ENCODE measurements at regions not wholly inside any gene's neighbourhood (a gene's known extent, or its start where the extent isn't known, plus 50 kb on each side); places are given as distances from the start of the nearest gene placed in this dataset.

GRCh38 chr3:112736386-112736785, 95.4 kb upstream of the CCDC80 start:
- H3K27ac ChIP-seq: no peak overlapping the region
- intact Hi-C loops (cut with DNase I): loop anchor here (5.0 to 10.0 kb wide), 2 partner anchors 238 to 241 kb away; partner anchors contain the start of gene CD200R1 (in 2 of the 2)
- no peaks in the 10 kb centered on the region for H3K4me1 ChIP-seq (replicated peaks in 1 of 2)
- no peak for TF ChIP-seq POLR2A (IDR thresholded peaks at IDR 0.05)
- no peak for TF ChIP-seq CTCF (IDR thresholded peaks at IDR 0.05)
- 67 to 84% (median 80%) methylated on average over 5 of the region's 5 CpGs for WGBS, 4 donors
- no peak for DNase-seq
- no peak overlapping the region for H3K4me3 ChIP-seq
- no peaks in the 10 kb centered on the region for H3K9me3 ChIP-seq (replicated peaks in 1 of 3)
- no peaks in the 10 kb centered on the region for H3K36me3 ChIP-seq (replicated peaks in 1 of 2)
- H3K27me3 ChIP-seq: no peaks in the 10 kb centered on the region

GRCh38 chr3:112735926-112736325, 95.0 kb upstream of the CCDC80 start:
- Histone ChIP-seq H3K27me3 (no peaks in the 10 kb centered on the region), H3K27ac (no peak overlapping the region), H3K9me3 (replicated peaks in 1 of 3) (no peaks in the 10 kb centered on the region), H3K4me1 (replicated peaks in 1 of 2) (no peaks in the 10 kb centered on the region), H3K36me3 (replicated peaks in 1 of 2) (no peaks in the 10 kb centered on the region), H3K4me3 (no peak overlapping the region)
- WGBS, 4 donors: 82 to 90% (median 85%) methylated on average over 3 of the region's 3 CpGs
- intact Hi-C loops (cut with DNase I): loop anchor here (5.0 to 10.0 kb wide), 2 partner anchors 239 to 241 kb away; partner anchors contain the start of gene CD200R1 (in 2 of the 2)
- no peak for DNase-seq
- TF ChIP-seq CTCF (IDR thresholded peaks at IDR 0.05) (no peak), POLR2A (IDR thresholded peaks at IDR 0.05) (no peak)

- WGBS, 4 donors: 56 to 62% (median 59%) methylated on average over 11 to 12 of the region's 12 CpGs
- intact Hi-C loops (cut with DNase I): loop anchor here (5.0 to 10.0 kb wide), 2 partner anchors 240 to 242 kb away; partner anchors contain the start of gene CD200R1 (in 2 of the 2)
- peak; percentile 42 to 74 (median 50) for DNase-seq
These were observed 93.9 kb upstream of the CCDC80 start for GRCh38 chr3:112734736-112735350.

GRCh38 chr3:112734171-112734570, 93.2 kb upstream of the CCDC80 start:
- Histone ChIP-seq H3K36me3 (replicated peaks in 1 of 2) (no peaks in the 10 kb centered on the region), H3K4me3 (no peak overlapping the region), H3K27ac (no peak overlapping the region), H3K9me3 (replicated peaks in 1 of 3) (no peaks in the 10 kb centered on the region), H3K27me3 (no peaks in the 10 kb centered on the region), H3K4me1 (replicated peaks in 1 of 2) (no peaks in the 10 kb centered on the region)
- DNase-seq: no peak
- TF ChIP-seq CTCF (IDR thresholded peaks at IDR 0.05) (no peak), POLR2A (IDR thresholded peaks at IDR 0.05) (no peak)
- intact Hi-C loops (cut with DNase I): loop anchor here in 1 of 2 donors (10.0 kb wide), 1 partner anchor 241 kb away; the partner anchor contains the start of gene CD200R1
- WGBS, 4 donors: 57 to 61% (median 61%) methylated on average over 2 of the region's 2 CpGs

More at GRCh38 chr3:112734736-112735350, 93.9 kb upstream of the CCDC80 start:
- no peaks in the 10 kb centered on the region for H3K27me3 ChIP-seq
- no peaks in the 10 kb centered on the region for H3K36me3 ChIP-seq (replicated peaks in 1 of 2)
- H3K9me3 ChIP-seq (replicated peaks in 1 of 3): no peaks in the 10 kb centered on the region
- TF ChIP-seq CTCF (IDR thresholded peaks at IDR 0.05) (peak; percentile 52 to 74 (median 65)), POLR2A (IDR thresholded peaks at IDR 0.05) (no peak)
- no peak overlapping the region for H3K27ac ChIP-seq
- H3K4me1 ChIP-seq (replicated peaks in 1 of 2): no peaks in the 10 kb centered on the region
- H3K4me3 ChIP-seq: no peak overlapping the region
